ENCODE measurements at regions not wholly inside any gene's neighbourhood (a gene's known extent, or its start where the extent isn't known, plus 50 kb on each side); places are given as distances from the start of the nearest gene placed in this dataset.

DNA sequence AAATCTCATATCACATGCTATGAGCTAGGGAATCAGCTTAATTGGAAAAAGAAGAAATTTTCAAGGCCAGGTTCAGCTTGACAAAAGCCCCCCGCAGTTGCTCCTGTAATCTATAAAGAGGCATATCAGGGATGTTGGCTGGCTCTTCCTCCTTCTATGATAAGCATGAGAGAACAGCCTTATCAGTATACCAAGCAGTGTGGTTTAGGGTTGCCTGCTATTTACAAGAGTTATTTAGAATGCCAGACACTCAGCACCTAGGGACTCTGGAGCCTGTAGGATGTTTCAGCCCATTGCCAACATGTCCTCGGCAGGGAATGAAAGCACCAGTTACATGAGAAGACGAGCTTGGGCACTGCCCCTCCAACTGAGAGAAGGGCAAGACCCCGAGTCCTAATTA lies 89.5 kb upstream of the TMPO start:
- no peak for TF ChIP-seq POLR2A (IDR thresholded peaks at IDR 0.05; ENCODE audit: low read length)
- no peak for TF ChIP-seq GATA1 (IDR thresholded peaks at IDR 0.05; ENCODE audit: low read depth, low read length)
